Parathyroid adenoma (tissue), 2 donors: ENCODE measurements at regions not wholly inside any gene's neighbourhood (a gene's known extent, or its start where the extent isn't known, plus 50 kb on each side); places are given as distances from the start of the nearest gene placed in this dataset.

Source experiments
- H2AFZ ChIP-seq: fragments of 300-600 bp; sonication (generic); one replicate; pipeline ENCODE4 v1.7.0; 2017; ENCODE audit warnings: antibody characterized with exemption, mild to moderate bottlenecking
- H3K27ac ChIP-seq: fragments of 300-600 bp; sonication (generic); one replicate; pipeline ENCODE4 v1.7.0; 2017
- H3K27me3 ChIP-seq: fragments of 300-600 bp; sonication (generic); one replicate; pipeline ENCODE4 v1.7.0; 2017; ENCODE audit warnings: low read length; ENCODE audit not compliant: control insufficient read depth, insufficient read depth
- H3K36me3 ChIP-seq: fragments of 300-600 bp; sonication (generic); one replicate; pipeline ENCODE4 v1.7.0; 2017; ENCODE audit warnings: low read length; ENCODE audit not compliant: control insufficient read depth, insufficient read depth
- H3K4me1 ChIP-seq: fragments of 300-600 bp; sonication (generic); one replicate; pipeline ENCODE4 v1.7.0; 2017; ENCODE audit warnings: control low read depth
- H3K4me2 ChIP-seq: fragments of 300-600 bp; sonication (generic); one replicate; pipeline ENCODE4 v1.7.0; 2017; ENCODE audit warnings: low read length
- H3K4me3 ChIP-seq: fragments of 300-600 bp; sonication (generic); one replicate; pipeline ENCODE4 v1.7.0; 2017; ENCODE audit warnings: low read depth, low read length
- H3K79me2 ChIP-seq: fragments of 300-600 bp; sonication (generic); one replicate; pipeline ENCODE4 v1.7.0; 2017; ENCODE audit warnings: control low read depth
- H3K9ac ChIP-seq: fragments of 300-600 bp; sonication (generic); one replicate; pipeline ENCODE4 v1.7.0; 2017; ENCODE audit warnings: mild to moderate bottlenecking
- H3K9me3 ChIP-seq: fragments of 300-600 bp; sonication (generic); one replicate; pipeline ENCODE4 v1.7.0; 2017; ENCODE audit warnings: low read length; ENCODE audit not compliant: control insufficient read depth
- TF ChIP-seq, protein P1 (sequence below): fragments of 300-600 bp; sonication (generic); IDR thresholded peaks from one replicate; pipeline ENCODE4 v1.7.0; 2017; ENCODE audit warnings: antibody characterized with exemption, mild to moderate bottlenecking
- donor health status: primary hyperparathyroidism.

DNA sequence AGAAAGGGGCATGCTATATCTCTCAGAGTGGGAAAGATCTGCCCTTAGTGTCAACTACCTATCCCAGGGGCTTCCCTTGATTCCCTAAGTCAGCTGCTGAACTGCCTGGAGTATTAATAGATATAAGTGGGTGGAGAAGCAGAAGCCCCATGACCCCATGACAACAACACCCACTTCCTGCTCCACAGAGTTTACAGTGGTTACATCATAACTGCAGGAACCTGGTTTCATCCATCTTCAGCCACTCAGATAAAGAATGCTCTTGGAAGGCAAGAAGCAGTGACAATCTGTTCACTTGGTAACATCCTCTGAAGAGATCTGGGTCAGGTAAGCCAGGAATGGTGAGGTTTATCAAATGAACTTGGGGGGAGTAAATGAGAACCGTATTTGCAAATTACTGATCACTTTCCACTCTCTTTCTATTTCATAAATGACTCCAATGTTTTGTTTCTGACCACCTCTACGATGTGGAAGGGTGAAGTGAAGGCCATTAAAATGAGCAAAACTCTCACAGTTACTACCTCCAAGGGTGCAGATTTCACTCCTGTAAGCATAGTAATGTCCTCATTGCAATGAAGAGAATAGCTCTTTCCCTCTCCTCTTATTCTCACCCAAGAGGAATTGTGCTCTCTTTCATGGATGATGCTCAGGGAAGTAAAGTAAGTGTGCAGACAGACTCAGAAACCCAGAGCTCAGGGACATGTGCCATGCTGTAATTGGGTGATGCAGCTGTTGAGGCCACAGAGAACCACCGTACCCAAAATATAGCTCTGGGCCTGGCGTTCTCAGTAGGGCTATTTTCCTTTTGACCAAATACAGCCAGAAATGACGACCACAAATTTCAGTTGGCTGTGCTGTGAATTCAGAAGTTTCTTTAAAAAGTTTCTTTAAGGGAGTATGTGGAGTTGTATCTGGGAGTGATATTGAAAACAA is 192.8 kb upstream of the APCDD1 start:
- Histone ChIP-seq H3K4me2 (no peak overlapping the region), H3K36me3 (no peaks in the 10 kb centered on the region), H3K79me2 (no peaks in the 10 kb centered on the region), H3K9ac (no peak overlapping the region), H3K27me3 (no peaks in the 10 kb centered on the region), H3K9me3 (no peaks in the 10 kb centered on the region), H3K4me1 (no peaks in the 10 kb centered on the region), H3K4me3 (no peak overlapping the region), H3K27ac (no peak overlapping the region), H2AFZ (no peak overlapping the region)
- TF ChIP-seq, protein P1, sequence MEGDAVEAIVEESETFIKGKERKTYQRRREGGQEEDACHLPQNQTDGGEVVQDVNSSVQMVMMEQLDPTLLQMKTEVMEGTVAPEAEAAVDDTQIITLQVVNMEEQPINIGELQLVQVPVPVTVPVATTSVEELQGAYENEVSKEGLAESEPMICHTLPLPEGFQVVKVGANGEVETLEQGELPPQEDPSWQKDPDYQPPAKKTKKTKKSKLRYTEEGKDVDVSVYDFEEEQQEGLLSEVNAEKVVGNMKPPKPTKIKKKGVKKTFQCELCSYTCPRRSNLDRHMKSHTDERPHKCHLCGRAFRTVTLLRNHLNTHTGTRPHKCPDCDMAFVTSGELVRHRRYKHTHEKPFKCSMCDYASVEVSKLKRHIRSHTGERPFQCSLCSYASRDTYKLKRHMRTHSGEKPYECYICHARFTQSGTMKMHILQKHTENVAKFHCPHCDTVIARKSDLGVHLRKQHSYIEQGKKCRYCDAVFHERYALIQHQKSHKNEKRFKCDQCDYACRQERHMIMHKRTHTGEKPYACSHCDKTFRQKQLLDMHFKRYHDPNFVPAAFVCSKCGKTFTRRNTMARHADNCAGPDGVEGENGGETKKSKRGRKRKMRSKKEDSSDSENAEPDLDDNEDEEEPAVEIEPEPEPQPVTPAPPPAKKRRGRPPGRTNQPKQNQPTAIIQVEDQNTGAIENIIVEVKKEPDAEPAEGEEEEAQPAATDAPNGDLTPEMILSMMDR, result no peak

DNA sequence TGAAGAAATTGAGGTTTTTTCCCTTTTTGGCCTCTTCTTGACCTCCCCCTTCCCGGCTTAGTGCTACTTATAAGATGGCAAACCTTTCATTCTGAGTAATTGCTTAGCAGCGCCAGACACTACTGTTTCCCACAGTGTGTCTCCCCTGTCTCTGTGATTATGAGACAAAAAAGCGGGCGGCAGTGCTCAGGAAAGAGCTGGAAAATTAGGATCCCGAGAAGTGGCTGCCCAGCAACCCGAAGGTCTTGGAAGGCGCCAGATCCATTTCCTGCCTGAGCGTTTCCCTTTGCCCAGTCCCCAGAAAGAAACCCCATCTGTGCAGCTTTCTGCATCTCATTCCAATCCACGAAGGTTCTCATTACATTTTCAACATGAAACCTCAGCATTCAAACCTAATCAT is 191.9 kb upstream of the APCDD1 start:
- Histone ChIP-seq H2AFZ (no peak overlapping the region), H3K27ac (no peak overlapping the region), H3K79me2 (no peaks in the 10 kb centered on the region), H3K4me1 (no peaks in the 10 kb centered on the region), H3K4me3 (no peak overlapping the region), H3K36me3 (no peaks in the 10 kb centered on the region), H3K4me2 (no peak overlapping the region), H3K9me3 (no peaks in the 10 kb centered on the region), H3K27me3 (no peaks in the 10 kb centered on the region), H3K9ac (no peak overlapping the region)
- TF ChIP-seq, protein P1, result no peak

DNA sequence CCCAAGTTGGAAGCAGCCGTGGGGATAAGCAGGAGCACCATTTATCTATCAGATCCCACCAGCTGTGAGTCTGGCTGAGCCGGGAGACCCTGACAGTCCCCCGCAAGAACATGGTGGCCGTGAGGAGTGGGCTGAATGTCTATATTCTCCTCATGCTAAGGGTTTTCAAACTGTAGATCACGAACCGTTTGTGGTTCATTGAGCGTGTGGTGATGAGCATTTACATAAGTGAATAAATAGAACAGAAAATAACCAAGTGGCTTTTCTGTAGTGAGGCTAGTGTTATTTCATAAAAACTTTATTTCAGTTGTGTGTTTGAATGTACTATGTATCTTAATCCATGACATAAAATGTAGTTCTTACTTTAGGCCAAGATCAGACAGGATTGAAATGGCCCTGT is 190.2 kb upstream of the APCDD1 start:
- H2AFZ ChIP-seq, result no peak overlapping the region
- no peaks in the 10 kb centered on the region for H3K79me2 ChIP-seq
- H3K27ac ChIP-seq, result no peak overlapping the region
- no peaks in the 10 kb centered on the region for H3K36me3 ChIP-seq
- H3K4me2 ChIP-seq, result no peak overlapping the region
- H3K4me3 ChIP-seq, result no peak overlapping the region
- H3K4me1 ChIP-seq, result no peaks in the 10 kb centered on the region
- TF ChIP-seq, protein P1, result no peak
- no peaks in the 10 kb centered on the region for H3K9me3 ChIP-seq
- no peak overlapping the region for H3K9ac ChIP-seq
- H3K27me3 ChIP-seq, result no peaks in the 10 kb centered on the region

DNA sequence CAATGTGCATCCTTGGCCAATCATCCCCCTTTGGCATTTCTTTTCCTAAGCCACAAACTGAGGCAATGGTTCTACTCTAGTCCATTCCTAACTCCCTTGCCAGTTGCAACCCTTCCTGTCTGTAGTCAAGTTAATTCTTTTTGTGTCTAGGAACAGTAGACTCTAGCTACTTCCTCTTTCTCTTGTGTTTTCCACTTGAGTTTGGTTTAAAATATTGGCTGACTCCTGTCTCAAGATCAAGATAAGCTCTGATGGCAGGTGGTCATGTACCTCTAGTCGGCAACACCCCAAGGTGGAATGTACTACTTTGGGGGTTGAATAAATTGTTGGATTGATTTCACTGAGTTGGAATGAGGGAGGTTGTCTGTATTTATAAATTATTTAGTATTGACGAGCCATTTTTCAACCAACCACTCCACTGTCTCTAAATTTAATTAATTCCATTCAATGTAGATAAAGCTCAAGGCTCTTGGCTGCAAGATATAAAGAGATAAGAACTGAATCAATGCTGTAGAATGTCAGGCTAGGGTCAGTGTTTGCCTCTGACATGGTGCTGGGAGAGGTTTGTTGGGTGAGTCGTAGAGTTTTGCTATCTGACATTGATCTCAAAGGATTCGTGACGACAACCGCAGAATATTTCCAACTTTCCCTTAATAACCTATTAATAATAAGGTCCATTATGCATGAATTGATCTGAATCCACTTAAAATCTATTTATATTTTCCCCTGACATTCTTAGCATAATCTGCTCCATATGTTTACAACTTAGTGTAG is 188.7 kb upstream of the APCDD1 start:
- Histone ChIP-seq H3K4me3 (no peak overlapping the region), H3K79me2 (no peaks in the 10 kb centered on the region), H3K36me3 (no peaks in the 10 kb centered on the region), H3K9ac (no peak overlapping the region), H2AFZ (no peak overlapping the region), H3K27ac (no peak overlapping the region), H3K4me2 (no peak overlapping the region), H3K9me3 (no peaks in the 10 kb centered on the region), H3K27me3 (no peaks in the 10 kb centered on the region), H3K4me1 (no peaks in the 10 kb centered on the region)
- TF ChIP-seq, protein P1, result no peak
